Right lobe of liver (tissue), 6 donors: ENCODE measurements at regions not wholly inside any gene's neighbourhood (a gene's known extent, or its start where the extent isn't known, plus 50 kb on each side); places are given as distances from the start of the nearest gene placed in this dataset.
A peak's percentile ranks its signal among the peaks of the same experiment; 100 is the strongest.

Source experiments
- ATAC-seq, 4 donors: fragments of 200-7000 bp; cut with Tn5 transposase; one replicate each; pipeline ENCODE4 v1.9.1; 2020; ENCODE audit warnings: mild to moderate bottlenecking in 4 of 4, moderate library complexity in 4 of 4
- DNase-seq, 3 donors: peaks; one replicate each; pipeline ENCODE4 v3.0.0-alpha.2; 2020
- H3K27ac ChIP-seq, 3 donors: fragments of 200-600 bp; one replicate each; pipeline ENCODE4 v1.8.0; 2022
- H3K27me3 ChIP-seq, 2 donors: fragments of 200-600 bp; one replicate each; pipeline ENCODE4 v1.8.0; 2022
- H3K36me3 ChIP-seq, 4 donors: fragments of 200-600 bp; sonication (generic) in 1 of 4; one replicate each; pipeline versions ENCODE4 v1.5.1 to v1.8.0; 2017 to 2022; ENCODE audit warnings: control low read depth in 1 of 4
- H3K4me1 ChIP-seq, 4 donors: fragments of 200-600 bp; sonication (generic) in 1 of 4; one replicate each; pipeline versions ENCODE4 v1.5.1 to v1.8.0; 2017 to 2022; ENCODE audit warnings: control low read depth in 1 of 4
- H3K4me3 ChIP-seq, 3 donors: fragments of 200-600 bp; one replicate each; pipeline ENCODE4 v1.8.0; 2022
- H3K9me3 ChIP-seq, 4 donors: fragments of 200-600 bp; sonication (generic) in 1 of 4; one replicate each; pipeline versions ENCODE4 v1.5.1 to v1.8.0; 2017 to 2022; ENCODE audit warnings: control low read depth in 1 of 4
- CTCF ChIP-seq, 4 donors: fragments of 200-600 bp in 3 of 4; fragments of 450-650 bp in 1 of 4; IDR thresholded peaks; one replicate each; pipeline versions ENCODE4 v1.5.1 to v1.8.0; 2016 to 2022; ENCODE audit warnings: antibody characterized with exemption in 4 of 4, mild to moderate bottlenecking in 2 of 4
- POLR2A ChIP-seq: fragments of 450-650 bp; IDR thresholded peaks from one replicate; pipeline ENCODE4 v1.6.1; 2017; ENCODE audit warnings: antibody characterized with exemption, mild to moderate bottlenecking
- WGBS: methylation state at CpG from one replicate; pipeline ENCODE4 v1.1.6; 2018; ENCODE audit warnings: low coverage, low lambda C conversion rate; ENCODE audit not compliant: insufficient coverage; ENCODE audit errors: missing lambda C conversion rate; 5-methylcytosine and 5-hydroxymethylcytosine counted together
- intact Hi-C, 2 donors: fragments of 100-400 bp; cut with DNase I; formaldehyde crosslinking; loops; one replicate each; pipeline versions ENCODE4 v1.11.2 to v1.14.1; 2022
- donor health status: DM: no; HTN: yes; CAD: no.
- donor health status: DM: no; HTN: no; CAD: no.
- donor health status: DM: no; HTN: no; CAD: no.
- donor health status: DM: no; HTN: yes; CAD: no.
- donor health status: DM: no; HTN: yes; CAD: no.

- no peak for DNase-seq
- 64% methylated on average over 1 of the region's 2 CpGs for WGBS
- no peak overlapping the region for H3K4me3 ChIP-seq
These were observed 125.0 kb upstream of the SMAD3 start for GRCh38 chr15:66940368-66940767.

GRCh38 chr15:66941108-66941711, 124.2 kb upstream of the SMAD3 start:
- Histone ChIP-seq H3K27ac (no peak overlapping the region), H3K27me3 (no peaks in the 10 kb centered on the region), H3K4me3 (no peak overlapping the region), H3K4me1 (no peaks in the 10 kb centered on the region), H3K9me3 (no peaks in the 10 kb centered on the region), H3K36me3 (no peaks in the 10 kb centered on the region)
- intact Hi-C loops, result loop anchor here in 1 of 2 donors (10.0 kb wide), 1 partner anchor 364 kb away; no protein-coding TSS in a partner anchor
- peak in 1 of 3 donors; percentile 18 for DNase-seq
- ATAC-seq, result no peak
- 86% methylated on average over 6 of the region's 16 CpGs for WGBS
- TF ChIP-seq POLR2A, result no peak
- no peak for TF ChIP-seq CTCF (IDR thresholded peaks at IDR 0.05)

More at GRCh38 chr15:66940368-66940767, 125.0 kb upstream of the SMAD3 start:
- H3K27ac ChIP-seq, result no peak overlapping the region
- H3K36me3 ChIP-seq, result no peaks in the 10 kb centered on the region
- intact Hi-C loops, result loop anchor here in 1 of 2 donors (10.0 kb wide), 1 partner anchor 364 kb away; no protein-coding TSS in a partner anchor
- no peaks in the 10 kb centered on the region for H3K27me3 ChIP-seq
- no peak for TF ChIP-seq CTCF (IDR thresholded peaks at IDR 0.05)
- TF ChIP-seq POLR2A, result no peak
- H3K9me3 ChIP-seq, result no peaks in the 10 kb centered on the region
- H3K4me1 ChIP-seq, result no peaks in the 10 kb centered on the region
- no peak for ATAC-seq

- no peak for DNase-seq
- no peak for ATAC-seq
- intact Hi-C loops, result loop anchor here in 1 of 2 donors (10.0 kb wide), 1 partner anchor 363 kb away; no protein-coding TSS in a partner anchor
- Histone ChIP-seq H3K27ac (no peak overlapping the region), H3K36me3 (no peaks in the 10 kb centered on the region), H3K4me3 (no peak overlapping the region), H3K9me3 (no peaks in the 10 kb centered on the region), H3K27me3 (no peaks in the 10 kb centered on the region), H3K4me1 (no peaks in the 10 kb centered on the region)
- TF ChIP-seq CTCF (IDR thresholded peaks at IDR 0.05) (no peak), POLR2A (no peak)
- 84% methylated on average over 3 of the region's 3 CpGs for WGBS
These were observed 123.6 kb upstream of the SMAD3 start for GRCh38 chr15:66941791-66942190.

GRCh38 chr15:66942649-66943390, 122.6 kb upstream of the SMAD3 start:
- no peak overlapping the region for H3K4me3 ChIP-seq
- TF ChIP-seq CTCF (IDR thresholded peaks at IDR 0.05) (no peak), POLR2A (no peak)
- no peak for DNase-seq
- no peaks in the 10 kb centered on the region for H3K27me3 ChIP-seq
- no peaks in the 10 kb centered on the region for H3K36me3 ChIP-seq
- no peaks in the 10 kb centered on the region for H3K9me3 ChIP-seq
- ATAC-seq, result no peak
- intact Hi-C loops, result loop anchor here in 1 of 2 donors (10.0 kb wide), 1 partner anchor 362 kb away; no protein-coding TSS in a partner anchor
- H3K4me1 ChIP-seq, result no peaks in the 10 kb centered on the region
- WGBS, result no CpG with 5 or more reads among the region's 11 CpGs
- no peak overlapping the region for H3K27ac ChIP-seq
